Loucy (cell line): ENCODE measurements at regions not wholly inside any gene's neighbourhood (a gene's known extent, or its start where the extent isn't known, plus 50 kb on each side); places are given as distances from the start of the nearest gene placed in this dataset.
"Not testable (repeated sequence)": the region's sequence is repeated elsewhere in the genome, so short reads cannot be mapped to it uniquely, and the experiment has no call there.

Source experiments
- EZH2phosphoT487 ChIP-seq: fragments of 200-600 bp; IDR thresholded peaks from 2 replicates; pipeline ENCODE4 v1.6.1; 2018; ENCODE audit warnings: antibody characterized with exemption, mild to moderate bottlenecking, moderate library complexity, borderline replicate concordance
- TF ChIP-seq, protein P1 (sequence below): fragments of 200-600 bp; sonication (generic); conservative IDR thresholded peaks from 2 replicates; pipeline ENCODE4 v1.5.1; 2014; ENCODE audit warnings: mild to moderate bottlenecking, antibody characterized with exemption, low read length

DNA sequence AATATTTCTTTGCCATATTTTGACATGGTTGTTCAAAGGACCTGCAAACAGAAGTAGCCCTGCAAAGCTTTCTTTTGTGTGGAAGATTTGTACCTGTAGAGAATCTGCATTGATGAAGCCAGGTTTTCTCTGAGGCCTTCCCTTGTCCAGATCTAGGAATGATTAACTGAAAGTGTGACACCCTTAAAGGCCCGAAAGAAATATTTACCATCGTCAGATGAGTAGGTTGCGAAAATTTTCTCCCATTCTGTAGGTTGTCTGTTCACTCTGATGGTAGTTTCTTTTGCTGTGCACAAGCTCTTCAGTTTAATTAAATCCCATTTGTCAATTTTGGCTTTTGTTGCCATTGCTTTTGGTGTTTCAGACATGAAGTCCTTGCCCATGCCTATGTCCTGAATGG is 439.0 kb downstream of the SMARCA1 start:
- TF ChIP-seq, protein P1, sequence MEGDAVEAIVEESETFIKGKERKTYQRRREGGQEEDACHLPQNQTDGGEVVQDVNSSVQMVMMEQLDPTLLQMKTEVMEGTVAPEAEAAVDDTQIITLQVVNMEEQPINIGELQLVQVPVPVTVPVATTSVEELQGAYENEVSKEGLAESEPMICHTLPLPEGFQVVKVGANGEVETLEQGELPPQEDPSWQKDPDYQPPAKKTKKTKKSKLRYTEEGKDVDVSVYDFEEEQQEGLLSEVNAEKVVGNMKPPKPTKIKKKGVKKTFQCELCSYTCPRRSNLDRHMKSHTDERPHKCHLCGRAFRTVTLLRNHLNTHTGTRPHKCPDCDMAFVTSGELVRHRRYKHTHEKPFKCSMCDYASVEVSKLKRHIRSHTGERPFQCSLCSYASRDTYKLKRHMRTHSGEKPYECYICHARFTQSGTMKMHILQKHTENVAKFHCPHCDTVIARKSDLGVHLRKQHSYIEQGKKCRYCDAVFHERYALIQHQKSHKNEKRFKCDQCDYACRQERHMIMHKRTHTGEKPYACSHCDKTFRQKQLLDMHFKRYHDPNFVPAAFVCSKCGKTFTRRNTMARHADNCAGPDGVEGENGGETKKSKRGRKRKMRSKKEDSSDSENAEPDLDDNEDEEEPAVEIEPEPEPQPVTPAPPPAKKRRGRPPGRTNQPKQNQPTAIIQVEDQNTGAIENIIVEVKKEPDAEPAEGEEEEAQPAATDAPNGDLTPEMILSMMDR: not testable (repeated sequence)
- TF ChIP-seq EZH2phosphoT487: not testable (repeated sequence)
